ENCODE measurements at regions not wholly inside any gene's neighbourhood (a gene's known extent, or its start where the extent isn't known, plus 50 kb on each side); places are given as distances from the start of the nearest gene placed in this dataset.

GRCh38 chrX:69077895-69078455, 87.3 kb downstream of the PJA1 start:
- Mint-ChIP-seq H3K27me3 (ENCODE audit: low read depth) (no peaks in the 10 kb centered on the region), H3K9me3 (no peaks in the 10 kb centered on the region), H3K4me1 (peaks cover 8% of the 10 kb centered on the region), H3K4me3 (no peak overlapping the region), H3K36me3 (ENCODE audit: low read depth) (no peaks in the 10 kb centered on the region), H3K27ac (ENCODE audit: unreplicated experiment) (no peak overlapping the region)
- DNase-seq (ENCODE audit: low read depth, low spot score), result no peak
- TF ChIP-seq CTCF (conservative IDR thresholded peaks at IDR 0.05), result no peak

DNA sequence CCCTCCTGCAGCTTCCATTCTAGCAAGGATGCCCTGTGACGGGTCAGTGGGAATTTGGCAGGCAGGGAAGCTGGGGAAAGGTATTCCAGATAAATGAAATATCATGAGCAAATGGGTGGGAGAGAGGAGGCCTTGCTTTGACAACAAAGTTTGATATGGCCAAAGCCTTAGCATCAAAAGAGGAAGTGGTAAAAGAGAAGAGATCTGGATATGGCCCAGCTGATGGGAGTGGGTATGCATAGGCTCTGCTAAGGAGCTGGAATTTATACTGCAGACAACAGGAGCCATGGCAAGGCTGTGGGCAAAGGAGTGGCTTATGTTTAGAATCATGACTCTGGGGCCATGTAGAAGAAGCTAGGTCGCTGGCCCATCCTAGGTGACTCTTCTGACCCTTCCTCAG, 89.2 kb downstream of the PJA1 start:
- Mint-ChIP-seq H3K36me3 (ENCODE audit: low read depth) (no peaks in the 10 kb centered on the region), H3K4me1 (peaks cover 7% of the 10 kb centered on the region), H3K27ac (ENCODE audit: unreplicated experiment) (no peak overlapping the region), H3K9me3 (no peaks in the 10 kb centered on the region), H3K4me3 (no peak overlapping the region), H3K27me3 (ENCODE audit: low read depth) (no peaks in the 10 kb centered on the region)
- no peak for DNase-seq (ENCODE audit: low read depth, low spot score)
- no peak for TF ChIP-seq CTCF (conservative IDR thresholded peaks at IDR 0.05)

DNA sequence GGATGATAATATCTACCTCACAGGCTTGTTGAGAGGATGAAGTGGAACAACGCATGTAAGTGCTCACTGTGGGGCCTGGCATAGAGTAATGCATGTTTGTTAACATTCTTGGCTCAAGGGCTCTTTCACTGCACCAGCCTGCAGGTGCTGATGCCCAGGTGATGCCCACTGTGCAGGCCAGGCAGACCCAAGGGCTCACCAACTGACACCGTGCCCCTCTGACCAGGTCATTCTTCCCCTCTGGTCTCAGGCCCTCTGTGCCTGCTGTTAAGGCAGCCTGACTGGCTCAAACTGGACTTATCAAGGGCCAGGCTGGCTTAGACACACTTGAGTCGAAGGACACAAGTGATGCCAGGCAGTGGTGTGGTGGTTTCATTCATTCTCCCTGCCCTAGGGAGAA, 90.5 kb downstream of the PJA1 start:
- Mint-ChIP-seq H3K36me3 (ENCODE audit: low read depth) (no peaks in the 10 kb centered on the region), H3K4me3 (no peak overlapping the region), H3K9me3 (no peaks in the 10 kb centered on the region), H3K27ac (ENCODE audit: unreplicated experiment) (no peak overlapping the region), H3K4me1 (peaks cover 7% of the 10 kb centered on the region), H3K27me3 (ENCODE audit: low read depth) (no peaks in the 10 kb centered on the region)
- TF ChIP-seq CTCF (conservative IDR thresholded peaks at IDR 0.05), result no peak
- no peak for DNase-seq (ENCODE audit: low read depth, low spot score)

DNA sequence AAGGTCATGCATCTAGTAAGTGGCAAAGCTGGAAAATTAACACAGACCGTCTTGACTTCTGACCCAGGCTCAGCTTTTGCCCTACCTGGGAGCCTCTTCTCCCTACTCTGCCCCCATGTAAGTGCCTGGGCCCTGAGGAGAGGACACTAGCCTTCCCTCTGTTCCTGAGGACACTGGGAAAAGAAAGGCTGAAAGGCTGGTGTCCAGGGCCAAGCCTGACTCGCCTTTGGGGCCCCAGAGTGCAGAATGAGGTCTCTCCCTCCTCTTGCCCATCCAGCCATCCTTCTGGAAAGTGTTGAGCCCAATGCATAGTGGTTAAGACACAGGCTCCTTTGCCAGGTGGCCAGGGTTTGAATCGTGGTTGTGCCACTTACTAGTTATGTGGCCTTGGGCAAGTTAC, 91.5 kb downstream of the PJA1 start:
- no peak overlapping the region for H3K4me3 Mint-ChIP-seq
- H3K36me3 Mint-ChIP-seq (ENCODE audit: low read depth), result no peaks in the 10 kb centered on the region
- no peaks in the 10 kb centered on the region for H3K27me3 Mint-ChIP-seq (ENCODE audit: low read depth)
- no peak for DNase-seq (ENCODE audit: low read depth, low spot score)
- H3K27ac Mint-ChIP-seq (ENCODE audit: unreplicated experiment), result no peak overlapping the region
- TF ChIP-seq CTCF (conservative IDR thresholded peaks at IDR 0.05), result no peak
- no peaks in the 10 kb centered on the region for H3K9me3 Mint-ChIP-seq
- peaks cover 7% of the 10 kb centered on the region for H3K4me1 Mint-ChIP-seq

GRCh38 chrX:69073241-69073640, 92.0 kb downstream of the PJA1 start:
- no peak overlapping the region for H3K4me3 Mint-ChIP-seq
- no peaks in the 10 kb centered on the region for H3K9me3 Mint-ChIP-seq
- DNase-seq (ENCODE audit: low read depth, low spot score), result no peak
- peaks cover 8% of the 10 kb centered on the region for H3K4me1 Mint-ChIP-seq
- no peak for TF ChIP-seq CTCF (conservative IDR thresholded peaks at IDR 0.05)
- no peaks in the 10 kb centered on the region for H3K36me3 Mint-ChIP-seq (ENCODE audit: low read depth)
- no peak overlapping the region for H3K27ac Mint-ChIP-seq (ENCODE audit: unreplicated experiment)
- H3K27me3 Mint-ChIP-seq (ENCODE audit: low read depth), result no peaks in the 10 kb centered on the region
